ENCODE measurements at regions not wholly inside any gene's neighbourhood (a gene's known extent, or its start where the extent isn't known, plus 50 kb on each side); places are given as distances from the start of the nearest gene placed in this dataset.

- DNase-seq (ENCODE audit: insufficient read length, low spot score) (no peak), FAIRE-seq (no peak)
These were observed 196.1 kb upstream of the PACRGL start for GRCh38 chr4:20504146-20504545.

DNA sequence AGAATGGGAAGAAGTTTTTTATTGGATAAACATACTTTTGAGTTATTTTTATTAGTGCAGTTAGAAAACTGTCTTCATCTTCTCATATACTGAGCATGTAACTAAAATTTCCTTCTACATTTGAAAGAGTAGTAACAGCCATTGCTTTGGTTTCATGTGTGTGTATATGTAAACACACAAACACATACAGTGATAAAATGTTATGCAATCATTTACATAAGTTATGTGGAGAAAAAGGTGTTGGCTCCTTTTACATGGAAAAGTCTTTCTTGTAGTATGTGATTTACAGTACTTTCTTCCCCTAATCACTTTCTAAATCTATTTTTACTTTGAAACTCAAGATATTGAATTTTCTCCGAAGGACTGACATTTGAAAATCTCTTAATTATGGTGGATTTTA, 194.3 kb upstream of the PACRGL start:
- FAIRE-seq (no peak), DNase-seq (ENCODE audit: insufficient read length, low spot score) (no peak)

DNA sequence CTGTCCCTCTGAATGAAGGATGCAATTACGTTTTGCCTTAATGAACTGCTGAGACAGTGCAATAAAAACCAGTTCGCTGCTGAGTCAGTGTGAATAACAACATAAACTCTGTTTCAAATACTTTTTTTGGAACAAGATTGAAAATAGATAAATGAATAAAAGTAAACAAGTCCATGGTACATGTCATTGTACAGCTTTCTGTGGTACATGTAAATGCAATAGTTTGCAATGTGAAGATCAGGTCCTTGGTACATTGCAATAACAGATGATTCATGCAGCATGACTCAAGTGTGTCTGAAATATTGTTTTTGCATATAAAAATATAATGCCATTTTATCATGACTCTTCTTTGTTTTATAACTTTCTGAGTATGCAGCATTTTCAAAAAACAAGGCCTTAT, 193.4 kb upstream of the PACRGL start:
- FAIRE-seq (no peak), DNase-seq (ENCODE audit: insufficient read length, low spot score) (no peak)

GRCh38 chr4:20509315-20509714, 190.9 kb upstream of the PACRGL start:
- no peak for FAIRE-seq
- no peak for DNase-seq (ENCODE audit: insufficient read length, low spot score)

- FAIRE-seq (no peak), DNase-seq (ENCODE audit: insufficient read length, low spot score) (no peak)
These were observed 188.0 kb upstream of the PACRGL start for GRCh38 chr4:20512033-20512792.

DNA sequence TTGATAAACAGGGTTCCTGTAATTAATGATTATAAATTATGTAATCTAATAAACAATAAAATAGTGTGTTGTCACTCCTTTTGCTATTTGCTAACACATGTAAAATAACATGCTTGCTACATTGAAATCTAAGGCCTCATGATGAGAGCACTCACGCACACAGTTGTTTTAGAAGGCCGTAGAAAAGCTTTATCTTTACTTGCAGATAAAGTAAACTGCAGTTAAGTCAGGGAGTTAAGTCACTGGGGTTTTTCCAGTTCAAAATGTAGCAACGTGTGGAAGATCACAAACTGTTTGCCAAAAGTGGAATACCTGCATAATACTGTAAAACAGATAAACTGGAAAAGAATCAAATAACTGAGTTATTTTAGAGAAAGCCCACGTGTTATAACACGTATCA, 187.3 kb upstream of the PACRGL start:
- no peak for FAIRE-seq
- no peak for DNase-seq (ENCODE audit: insufficient read length, low spot score)

GRCh38 chr4:20520901-20521300, 179.4 kb upstream of the PACRGL start:
- FAIRE-seq (peak; percentile 87), DNase-seq (ENCODE audit: insufficient read length, low spot score) (peak; percentile 54)

DNA sequence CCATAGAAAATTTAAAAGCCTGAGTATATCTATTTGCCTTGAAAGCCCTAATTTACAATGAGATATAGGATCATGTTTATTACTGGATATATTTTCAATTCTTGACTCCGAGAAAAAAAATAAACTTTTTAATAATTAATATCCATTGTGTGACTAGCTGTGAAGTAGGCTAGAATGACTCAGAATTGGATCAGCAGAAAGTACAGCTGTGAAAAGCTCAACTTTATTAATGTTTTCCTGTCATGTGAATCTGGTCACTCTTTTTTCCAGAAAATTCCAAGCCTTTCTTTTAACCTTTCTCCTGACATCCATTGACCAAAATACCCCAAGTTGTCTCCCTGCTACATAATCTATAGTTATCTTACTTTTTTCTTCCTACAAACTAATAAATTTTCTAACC, 171.8 kb upstream of the PACRGL start:
- no peak for DNase-seq (ENCODE audit: insufficient read length, low spot score)
- no peak for FAIRE-seq

GRCh38 chr4:20529691-20530090, 170.6 kb upstream of the PACRGL start:
- FAIRE-seq: no peak
- no peak for DNase-seq (ENCODE audit: insufficient read length, low spot score)

GRCh38 chr4:20532116-20532790, 168.0 kb upstream of the PACRGL start:
- FAIRE-seq (peak; percentile 64), DNase-seq (ENCODE audit: insufficient read length, low spot score) (no peak)

GRCh38 chr4:20532871-20533870, 167.1 kb upstream of the PACRGL start:
- FAIRE-seq (no peak), DNase-seq (ENCODE audit: insufficient read length, low spot score) (peak; percentile 59)

DNA sequence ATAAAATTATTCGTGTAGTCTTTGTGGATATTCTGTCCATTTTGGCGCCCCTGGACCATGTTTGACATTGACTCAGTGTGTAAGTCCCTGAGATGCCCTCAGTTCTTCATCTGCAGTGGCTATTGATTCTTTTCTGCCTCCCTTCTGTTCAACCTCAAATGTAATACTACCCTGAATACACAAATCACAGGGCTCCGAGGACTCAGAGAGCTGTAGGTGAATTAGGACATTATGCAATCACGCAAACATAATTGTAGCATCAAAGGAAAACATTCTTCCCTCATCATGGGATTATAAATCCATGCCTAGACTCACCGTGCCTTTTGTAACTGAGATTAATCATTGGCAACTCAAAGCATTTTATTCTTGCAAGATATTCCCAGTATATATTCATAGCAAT, 161.4 kb upstream of the PACRGL start:
- DNase-seq (ENCODE audit: insufficient read length, low spot score) (no peak), FAIRE-seq (no peak)

DNA sequence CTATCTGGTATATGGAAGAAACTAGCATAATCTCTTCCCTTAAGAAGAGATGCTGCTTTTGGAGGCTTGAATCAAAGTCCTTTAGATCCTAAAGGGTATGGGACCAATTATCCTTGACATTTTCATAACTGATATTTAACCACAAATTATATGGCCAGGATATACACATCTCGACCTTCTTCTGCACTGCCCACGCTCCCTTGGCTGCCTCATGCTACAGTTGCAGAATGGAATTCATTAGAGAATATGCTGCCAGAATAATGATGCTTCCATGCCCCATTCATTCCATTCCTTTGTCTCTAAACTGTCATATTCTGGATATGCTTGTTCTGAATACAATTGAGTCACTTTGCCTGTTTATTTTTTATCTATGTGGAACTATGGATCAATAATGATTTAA, 157.1 kb upstream of the PACRGL start:
- FAIRE-seq: no peak
- no peak for DNase-seq (ENCODE audit: insufficient read length, low spot score)

DNA sequence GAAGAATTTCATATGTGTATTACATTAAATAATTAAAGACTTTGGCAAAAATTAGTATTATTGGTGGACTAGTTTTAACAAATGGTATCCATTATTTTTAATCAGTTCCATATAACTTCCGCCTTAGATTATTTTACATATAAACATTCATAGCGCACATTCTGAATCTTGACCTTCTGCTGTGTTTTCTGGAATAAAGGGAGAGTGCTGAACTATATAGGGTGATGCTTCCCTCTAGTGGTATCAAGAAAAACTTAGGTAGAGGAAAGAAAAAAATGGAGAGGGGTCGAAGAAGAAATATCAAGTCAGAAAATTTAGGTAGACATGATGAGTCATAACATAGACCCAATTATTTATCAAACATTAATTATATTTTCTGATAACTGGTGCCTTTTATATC, 155.6 kb upstream of the PACRGL start:
- no peak for FAIRE-seq
- DNase-seq (ENCODE audit: insufficient read length, low spot score): peak; percentile 32

DNA sequence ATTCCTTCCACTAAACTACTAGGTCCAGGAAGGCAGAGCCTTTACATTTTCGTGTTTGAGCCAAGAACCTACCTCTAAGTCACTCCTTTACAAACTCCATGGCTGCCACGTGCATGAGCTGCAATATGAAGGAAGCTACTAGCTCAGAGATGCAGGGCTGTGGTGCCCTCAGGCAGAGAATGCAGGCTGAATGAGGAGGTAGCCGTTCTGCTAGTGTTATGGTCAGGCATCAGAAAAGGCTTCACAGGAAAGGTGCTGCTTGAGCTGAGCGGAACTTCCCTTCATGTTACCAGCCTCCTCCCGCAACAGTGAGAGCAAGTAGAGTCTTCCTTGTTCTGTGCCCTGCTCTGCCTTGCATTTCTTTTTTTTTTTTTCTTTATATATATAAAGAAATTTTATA, 148.3 kb upstream of the PACRGL start:
- FAIRE-seq (no peak), DNase-seq (ENCODE audit: insufficient read length, low spot score) (no peak)

DNA sequence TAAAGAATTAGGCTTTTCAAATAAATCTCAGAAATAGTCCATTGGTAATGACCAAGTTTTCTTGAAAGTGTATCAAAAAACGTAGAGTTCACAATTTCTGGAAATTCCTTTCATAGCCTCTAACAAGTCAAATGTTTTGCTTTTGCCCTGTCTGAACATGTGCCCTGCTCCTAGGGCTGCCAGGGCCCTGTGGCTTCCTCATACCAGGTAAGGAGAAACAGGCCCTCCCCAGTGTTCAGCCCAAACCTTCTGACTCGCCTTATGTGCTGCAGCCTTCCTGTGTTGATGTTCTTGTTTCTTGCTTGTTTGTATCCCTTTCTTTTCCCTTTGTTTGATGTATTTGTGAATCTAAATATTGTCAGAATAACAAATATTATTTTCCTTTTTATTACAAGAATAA, 146.1 kb upstream of the PACRGL start:
- DNase-seq (ENCODE audit: insufficient read length, low spot score) (no peak), FAIRE-seq (no peak)

DNA sequence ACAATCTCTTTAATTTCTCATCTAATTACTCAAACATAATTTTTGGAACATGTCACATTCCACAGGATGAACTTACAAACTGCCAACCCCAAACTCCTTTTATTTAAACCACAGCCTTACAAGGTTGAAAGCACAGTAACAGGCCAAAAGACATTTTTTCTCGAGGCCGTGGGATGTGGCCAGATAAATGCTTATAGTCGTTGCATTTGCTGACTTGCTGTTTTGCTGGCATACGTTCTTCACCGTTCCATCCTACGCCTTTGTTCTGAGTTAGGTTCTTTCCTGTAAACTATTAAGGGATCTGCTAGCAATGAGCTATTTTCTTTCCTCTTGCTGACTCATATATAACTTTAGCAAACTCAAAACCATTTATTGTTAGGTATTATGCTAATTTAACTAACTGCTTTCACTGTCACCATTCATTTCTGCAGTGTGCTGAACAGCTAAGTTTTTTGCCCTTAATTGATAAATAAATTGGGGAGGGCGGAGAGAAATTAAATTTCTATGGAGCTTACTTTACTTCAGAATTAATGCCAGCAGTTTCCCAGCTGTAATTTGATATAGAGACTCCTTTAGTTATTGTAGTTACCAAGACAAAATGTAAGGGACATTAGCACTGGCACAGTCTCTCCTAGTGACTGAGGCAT, 135.1 kb upstream of the PACRGL start:
- no peak for FAIRE-seq
- no peak for DNase-seq (ENCODE audit: insufficient read length, low spot score)

DNA sequence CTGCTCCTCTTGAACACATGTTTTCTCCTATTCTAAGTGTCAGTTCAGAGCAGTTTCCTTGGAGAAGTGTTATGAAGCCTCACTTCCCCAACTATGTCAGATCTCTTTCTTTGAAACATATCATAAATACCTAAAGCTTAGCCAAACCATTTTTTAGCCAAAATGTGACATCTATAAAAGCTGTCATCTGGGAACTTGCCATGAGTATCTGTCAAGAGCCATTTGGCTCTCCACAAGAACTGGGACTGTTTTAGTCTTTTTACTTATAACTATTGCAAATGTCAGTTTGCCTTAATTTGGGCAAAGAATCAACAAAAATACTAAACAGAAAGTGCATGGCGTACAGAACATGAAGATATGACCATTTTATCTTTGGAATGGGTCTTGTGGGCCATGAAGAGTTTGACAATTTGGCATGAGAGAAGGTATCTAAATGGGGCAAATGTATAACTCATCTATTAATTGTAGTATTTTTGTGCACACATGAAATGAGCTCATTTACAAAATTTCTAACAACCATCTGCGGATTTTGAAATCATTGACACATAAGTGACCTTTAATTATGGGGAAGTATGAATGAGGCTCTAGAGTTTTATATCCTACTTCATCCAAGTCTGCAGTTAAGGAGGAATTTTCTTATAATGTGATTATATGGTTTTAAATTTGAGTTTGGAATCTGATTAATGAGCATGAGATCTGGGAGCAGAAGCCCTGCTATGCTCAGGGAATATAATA, 129.1 kb upstream of the PACRGL start:
- FAIRE-seq (no peak), DNase-seq (ENCODE audit: insufficient read length, low spot score) (no peak)

DNA sequence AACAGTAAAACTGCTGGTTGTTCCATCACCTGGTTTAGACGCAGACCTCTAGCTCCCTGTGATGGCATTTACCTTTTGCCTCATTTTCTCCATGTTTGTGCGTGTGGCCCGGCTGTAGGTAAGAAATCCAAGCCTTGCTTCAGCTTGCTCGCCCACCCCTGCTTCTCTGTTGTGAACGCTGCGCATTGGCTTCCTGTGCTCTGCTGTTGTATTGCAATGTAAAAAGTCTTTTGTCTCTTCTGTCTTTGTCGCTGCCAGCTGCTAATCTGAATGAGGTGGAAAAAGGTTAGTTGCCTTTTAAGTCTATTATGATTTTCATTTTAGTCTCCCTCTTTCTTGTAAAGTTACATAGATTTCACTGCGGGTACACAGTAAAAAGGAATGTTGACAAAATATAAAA, 127.3 kb upstream of the PACRGL start:
- DNase-seq (ENCODE audit: insufficient read length, low spot score): no peak
- FAIRE-seq: no peak

DNA sequence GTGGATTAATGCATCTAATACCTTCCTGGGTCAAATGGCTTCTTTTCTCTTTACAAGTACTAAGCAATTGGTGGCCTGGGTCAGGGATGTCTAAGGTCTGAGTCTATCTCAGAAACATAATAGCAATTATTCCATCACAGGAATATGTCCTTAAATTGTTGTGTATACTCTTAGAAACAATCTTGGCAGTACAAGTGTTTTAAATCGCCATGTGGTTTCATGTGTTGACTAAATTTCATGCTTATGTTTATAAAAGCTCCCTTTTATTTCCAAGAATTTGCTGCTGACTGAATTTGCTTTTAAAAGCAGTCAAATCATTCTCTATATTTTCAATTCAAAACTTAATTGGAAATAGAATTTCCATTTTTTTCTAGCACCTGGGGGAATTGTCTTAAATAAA, 125.3 kb upstream of the PACRGL start:
- FAIRE-seq: no peak

More for the DNA sequence above, 125.3 kb upstream of the PACRGL start:
- DNase-seq (ENCODE audit: insufficient read length, low spot score): no peak

Data from HTR-8/SVneo (cell line).